Uterus (tissue), 2 donors: ENCODE measurements at regions not wholly inside any gene's neighbourhood (a gene's known extent, or its start where the extent isn't known, plus 50 kb on each side); places are given as distances from the start of the nearest gene placed in this dataset.

Experiments
- CTCF ChIP-seq, 4 experiments: fragments of 200-600 bp in 2 of 4; fragments of 450-650 bp in 2 of 4; sonication (generic) in 2 of 4; IDR thresholded peaks; one replicate each; pipeline ENCODE4 v1.5.1; 2016 to 2019; ENCODE audit warnings: antibody characterized with exemption in 4 of 4, mild to moderate bottlenecking in 2 of 4, moderate library complexity in 1 of 4
- POLR2A ChIP-seq, 2 donors: fragments of 450-650 bp; IDR thresholded peaks; one replicate each; pipeline ENCODE4 v1.6.1; 2016; ENCODE audit warnings: antibody characterized with exemption in 2 of 2, mild to moderate bottlenecking in 1 of 2, moderate library complexity in 1 of 2

DNA sequence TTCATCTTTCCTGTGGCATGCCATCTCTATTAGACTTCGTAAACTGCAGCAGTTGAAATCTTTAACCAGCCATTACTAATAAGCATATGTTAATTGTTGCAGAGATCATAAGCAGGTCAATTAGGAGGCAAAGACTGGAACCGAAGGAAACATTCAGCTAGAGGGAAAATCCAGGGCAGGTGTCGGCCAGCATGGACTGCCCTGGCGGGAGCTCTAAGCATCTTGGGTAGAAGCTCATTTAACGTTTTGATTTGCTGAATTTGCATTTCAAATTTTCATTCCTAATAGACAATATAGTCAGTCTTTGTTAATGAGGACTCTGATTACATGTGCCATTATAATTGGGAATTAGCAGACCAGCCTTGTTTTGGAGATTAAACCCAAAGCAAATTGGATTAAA, 238.6 kb downstream of the POU4F1 start:
- TF ChIP-seq POLR2A (IDR thresholded peaks at IDR 0.05) (no peak), CTCF (IDR thresholded peaks at IDR 0.05) (no peak)
